Pulmonary artery endothelial cell (primary cell): ENCODE measurements at regions not wholly inside any gene's neighbourhood (a gene's known extent, or its start where the extent isn't known, plus 50 kb on each side); places are given as distances from the start of the nearest gene placed in this dataset.

Experiments
- DNase-seq: peaks from one replicate; pipeline ENCODE4 v3.0.0-alpha.2; 2011; ENCODE audit warnings: low read depth, low spot score

DNA sequence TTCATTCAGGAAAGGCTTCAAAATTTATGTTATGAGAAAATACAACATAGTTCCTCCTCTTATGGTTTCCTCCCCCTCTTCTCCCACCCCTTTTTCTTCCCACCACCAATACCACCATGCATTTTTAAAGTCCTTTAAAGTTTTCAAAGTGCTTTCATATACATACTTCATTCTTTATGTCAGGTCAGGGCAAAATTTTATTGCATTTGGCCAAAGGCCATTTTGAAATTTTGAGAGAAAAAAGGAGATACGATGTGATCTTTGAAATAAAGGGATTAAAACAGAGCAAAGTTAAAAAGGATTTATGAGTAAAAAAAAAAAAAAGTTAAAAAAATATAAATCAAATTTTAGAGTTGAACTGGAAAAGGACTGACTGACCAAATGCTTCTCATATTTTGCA, 792.5 kb upstream of the FANCL start:
- DNase-seq: no peak

DNA sequence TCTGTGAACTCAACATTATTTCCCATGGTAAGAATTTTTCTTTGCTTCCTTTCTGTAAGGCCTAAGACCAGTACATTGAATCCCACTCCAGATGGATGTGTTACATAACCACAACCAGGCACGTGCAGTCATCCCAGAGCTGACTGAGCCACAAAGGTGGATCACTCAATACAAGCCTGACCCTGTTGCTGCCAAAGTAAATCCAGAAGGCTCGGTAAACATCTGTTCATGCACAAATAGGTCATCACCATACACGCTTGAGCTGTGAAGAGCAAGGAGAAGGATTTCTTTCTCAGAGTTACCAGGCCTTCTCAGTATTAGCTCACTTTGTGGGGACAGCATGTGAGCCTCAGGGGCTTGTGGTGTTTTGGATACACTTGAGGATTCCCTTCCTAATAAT, 791.4 kb upstream of the FANCL start:
- no peak for DNase-seq

DNA sequence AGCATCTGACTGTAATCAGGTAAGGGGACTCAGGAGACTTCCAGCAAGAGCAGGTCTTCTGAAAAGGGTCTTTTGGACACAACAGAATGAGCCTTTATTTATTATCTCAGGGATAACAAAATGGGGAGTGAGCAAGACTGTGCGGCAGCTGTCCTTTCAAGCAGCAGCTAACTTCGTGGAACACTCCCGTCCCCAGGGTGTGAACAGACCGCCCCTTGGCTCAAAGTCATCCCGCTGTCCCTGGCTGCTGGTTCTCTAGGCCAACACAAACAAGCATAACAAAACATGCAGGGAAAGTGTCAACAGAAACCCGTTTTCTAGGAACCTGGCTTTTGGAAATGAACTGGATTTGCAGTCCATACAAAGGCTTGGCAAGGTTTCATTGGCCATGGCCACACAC, 787.9 kb upstream of the FANCL start:
- DNase-seq: no peak

DNA sequence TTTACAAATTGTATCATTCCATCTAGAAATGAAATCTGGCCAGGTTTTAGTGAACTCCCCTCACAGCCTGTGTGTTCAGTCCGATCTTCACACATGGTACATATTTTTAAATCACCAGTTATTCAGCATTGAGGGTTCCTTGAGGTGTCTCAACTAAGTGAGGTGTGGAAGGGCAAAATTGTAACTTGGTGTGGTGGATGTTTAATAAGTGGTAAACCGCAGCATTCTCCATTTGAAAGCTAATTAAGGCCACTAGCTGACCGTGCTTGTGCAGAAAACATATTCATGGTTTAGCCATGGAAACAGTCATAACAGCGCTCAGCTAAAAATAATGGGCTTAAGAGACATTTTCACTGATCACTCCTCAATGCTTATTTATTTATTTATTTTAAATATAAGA, 786.2 kb upstream of the FANCL start:
- no peak for DNase-seq

DNA sequence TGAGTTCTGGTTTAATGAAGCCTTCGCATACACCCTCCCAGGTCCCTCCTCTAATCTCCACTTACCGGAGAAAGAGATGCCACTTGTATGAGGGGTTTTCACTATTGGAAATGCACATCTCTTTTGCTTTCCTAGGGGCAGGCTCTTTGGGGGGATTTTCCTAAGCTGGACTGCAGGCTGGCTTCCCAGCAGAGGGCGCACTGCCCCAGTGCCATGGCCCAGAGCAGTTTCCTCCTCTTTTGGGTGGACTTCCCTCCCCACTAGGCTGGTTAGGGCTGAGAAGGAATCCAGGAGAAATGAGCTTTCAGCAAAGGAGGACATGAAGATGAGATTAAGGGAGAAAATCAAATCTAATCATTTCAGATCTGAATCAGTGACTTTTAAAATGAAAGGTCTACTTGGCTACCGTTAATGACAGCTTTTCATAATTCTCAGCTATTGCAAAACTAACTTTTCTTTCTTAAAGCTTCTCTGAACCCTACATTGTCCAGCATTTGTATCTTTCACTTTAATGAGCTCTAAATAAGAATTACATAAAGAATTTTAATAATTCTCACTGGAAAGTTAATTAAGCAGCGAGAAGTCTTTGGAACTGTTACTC, 784.1 kb upstream of the FANCL start:
- DNase-seq: no peak

DNA sequence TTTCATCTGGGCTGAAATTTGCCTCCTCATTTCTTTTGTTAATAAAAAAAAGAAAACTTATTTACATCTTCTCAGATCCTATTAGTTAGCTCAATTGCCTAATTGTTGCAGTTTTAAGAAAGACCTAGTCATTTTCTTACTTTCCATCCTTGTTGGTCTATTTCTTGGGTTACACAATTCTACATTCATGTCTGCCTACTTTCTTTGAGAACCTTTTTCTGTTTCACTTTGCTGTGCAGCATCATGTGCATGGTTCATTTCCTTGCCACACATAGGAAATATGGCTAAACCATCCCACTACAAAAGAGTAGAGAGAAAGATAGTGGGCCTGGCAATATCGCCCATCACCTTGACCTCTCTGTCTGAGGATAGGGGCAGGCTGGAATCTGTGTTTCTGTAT, 780.7 kb upstream of the FANCL start:
- DNase-seq: no peak

DNA sequence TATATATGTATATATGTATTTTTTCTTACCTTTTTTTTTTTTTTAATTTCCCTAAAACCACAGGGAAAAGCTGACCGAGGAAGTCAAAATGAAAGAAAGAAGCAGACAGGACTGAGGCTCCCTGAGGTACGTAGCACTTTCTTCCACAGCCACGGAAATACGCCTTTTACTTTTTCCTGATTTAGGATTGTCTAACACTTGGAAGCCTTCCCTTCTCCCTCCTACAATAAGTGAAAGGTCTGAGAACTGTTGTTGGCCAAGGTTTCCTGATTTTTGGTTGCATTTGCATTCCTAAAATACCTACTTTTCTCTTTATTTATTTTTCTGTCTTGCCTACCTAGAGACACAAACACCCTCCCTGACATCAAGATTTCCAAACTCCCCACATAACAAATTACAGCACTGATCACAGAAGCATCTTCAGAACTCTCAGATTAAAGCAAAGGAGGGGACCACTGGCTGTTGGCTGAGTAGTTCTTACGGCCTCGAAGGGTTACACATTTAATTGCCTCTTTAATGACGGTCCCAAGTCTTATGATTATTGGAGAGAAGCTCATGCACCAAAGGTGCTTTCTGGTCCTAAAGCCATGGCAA, 778.5 kb upstream of the FANCL start:
- no peak for DNase-seq

DNA sequence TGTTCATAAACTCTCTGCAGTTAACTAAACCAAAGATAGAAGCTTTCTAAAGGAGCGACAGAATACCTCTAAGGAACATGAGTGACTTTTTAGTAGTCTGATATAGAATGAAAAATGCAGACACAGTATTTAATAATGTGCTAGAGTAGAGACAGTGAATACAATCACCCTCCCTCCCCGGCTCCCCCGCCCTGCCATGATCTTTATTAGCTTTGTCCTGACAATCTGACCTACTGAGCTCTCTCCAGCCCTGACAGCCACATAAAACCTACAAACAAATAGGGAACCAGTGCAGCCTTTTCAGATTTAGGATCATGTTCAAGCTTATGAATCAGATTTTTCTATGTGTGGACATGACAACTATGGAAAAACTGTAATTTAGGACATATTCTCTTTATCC, 777.6 kb upstream of the FANCL start:
- DNase-seq: no peak

DNA sequence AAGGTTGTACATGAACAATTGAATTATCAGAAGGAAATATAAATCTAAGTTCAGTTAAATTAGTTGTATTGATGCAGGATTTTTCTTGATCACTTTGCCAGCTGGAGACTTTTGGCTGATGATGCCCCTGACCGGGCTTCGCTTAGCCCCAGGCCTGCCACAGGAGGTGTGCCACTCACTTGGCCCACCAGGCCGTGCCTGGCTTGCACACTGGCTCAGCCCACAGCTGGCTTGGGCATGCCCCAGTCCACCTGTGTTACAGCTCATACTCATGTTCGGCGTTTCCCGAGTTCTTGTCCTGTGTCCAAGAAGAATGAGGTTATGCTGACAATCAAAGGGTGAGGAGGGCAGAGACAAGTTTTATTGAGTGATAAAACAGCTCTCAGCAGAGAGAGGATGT, 773.9 kb upstream of the FANCL start:
- no peak for DNase-seq

DNA sequence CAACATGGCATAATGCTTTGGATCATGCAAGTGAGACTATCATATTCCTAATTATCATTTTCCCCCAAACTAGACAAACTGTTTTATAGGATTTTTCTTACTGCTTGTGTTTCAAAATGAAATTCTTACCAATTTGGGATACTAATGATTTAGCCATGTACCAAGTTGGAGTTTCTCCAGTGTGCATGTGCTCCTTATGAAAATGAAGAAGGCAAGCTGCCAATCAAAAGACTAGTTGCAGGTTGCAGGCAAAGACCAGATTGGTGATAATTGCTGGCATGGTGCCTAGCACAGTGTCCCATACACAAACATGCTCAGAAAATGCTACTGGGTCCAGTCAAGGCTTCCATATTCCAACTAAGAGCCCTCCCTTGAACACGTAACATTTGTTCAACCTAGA, 771.8 kb upstream of the FANCL start:
- no peak for DNase-seq

DNA sequence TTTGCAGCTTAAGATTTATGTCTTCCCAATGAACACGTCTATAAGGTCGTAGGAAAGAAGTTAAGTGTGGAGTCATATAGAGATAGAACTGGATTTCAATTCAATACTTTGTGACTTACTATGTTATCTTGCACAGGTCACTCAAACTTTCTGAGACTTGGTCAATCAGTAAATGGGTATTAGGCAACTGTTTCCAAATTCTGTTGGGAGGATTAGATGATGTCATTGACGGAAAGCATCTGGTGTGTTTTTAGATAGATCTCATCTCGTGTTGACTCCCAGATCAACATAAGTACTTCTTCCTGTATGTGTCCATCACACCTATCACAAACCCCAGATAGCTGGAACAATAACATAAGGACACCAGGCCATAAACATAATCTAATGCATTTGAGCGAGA, 771.1 kb upstream of the FANCL start:
- DNase-seq: no peak

DNA sequence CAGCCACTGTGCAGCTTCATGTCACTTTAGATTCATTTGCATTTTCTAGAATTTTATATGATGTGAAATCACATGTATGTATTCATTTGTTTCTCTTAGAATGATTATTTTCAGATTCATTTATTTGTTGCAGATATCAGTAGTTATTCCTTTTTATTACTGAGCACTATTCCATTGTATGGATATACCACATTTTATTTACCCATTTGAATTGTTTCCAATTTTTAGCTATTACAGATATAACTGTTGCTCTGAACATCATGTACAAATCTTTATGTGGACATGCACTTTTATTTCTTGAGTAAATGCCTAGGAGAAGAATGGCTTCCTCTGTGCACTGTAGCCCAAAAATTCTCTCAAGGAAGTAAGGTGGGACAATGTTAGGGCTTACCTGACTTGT, 767.8 kb upstream of the FANCL start:
- no peak for DNase-seq

DNA sequence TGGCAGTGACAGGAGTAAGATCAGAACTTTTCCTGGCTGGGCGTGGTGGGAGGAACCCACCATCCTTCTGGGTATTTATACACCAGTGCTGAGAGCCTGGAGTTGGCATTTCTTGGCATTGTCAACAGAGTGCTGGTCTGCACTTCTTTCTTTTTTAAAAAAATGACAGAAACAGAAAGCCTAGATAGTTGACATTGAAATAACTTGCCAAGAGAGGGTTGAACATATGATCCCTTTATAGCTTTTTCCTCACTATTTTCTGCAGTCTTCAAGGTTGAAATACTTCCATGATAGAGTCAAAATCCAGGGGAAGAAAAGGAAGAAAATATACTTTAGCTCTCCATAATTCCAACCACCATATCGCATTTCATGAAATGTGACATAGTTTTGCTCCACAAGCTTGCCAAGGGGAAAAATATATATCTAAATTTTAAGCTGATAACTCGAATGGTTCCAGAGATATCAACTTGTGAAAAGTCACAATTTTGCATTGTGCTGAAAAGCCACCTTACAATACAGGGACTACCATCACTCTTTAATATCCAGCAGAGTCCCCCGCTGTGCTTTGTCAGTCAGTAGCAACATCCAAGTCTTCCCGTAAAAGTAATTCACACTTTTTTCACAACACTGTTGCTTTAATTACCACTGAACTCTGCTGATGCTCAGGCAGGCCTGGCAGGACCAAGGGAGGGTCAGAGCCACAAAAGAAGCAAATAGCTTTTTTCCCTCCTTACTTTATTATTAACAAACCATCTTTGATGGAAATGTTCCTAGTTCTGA, 764.9 kb upstream of the FANCL start:
- DNase-seq: no peak

DNA sequence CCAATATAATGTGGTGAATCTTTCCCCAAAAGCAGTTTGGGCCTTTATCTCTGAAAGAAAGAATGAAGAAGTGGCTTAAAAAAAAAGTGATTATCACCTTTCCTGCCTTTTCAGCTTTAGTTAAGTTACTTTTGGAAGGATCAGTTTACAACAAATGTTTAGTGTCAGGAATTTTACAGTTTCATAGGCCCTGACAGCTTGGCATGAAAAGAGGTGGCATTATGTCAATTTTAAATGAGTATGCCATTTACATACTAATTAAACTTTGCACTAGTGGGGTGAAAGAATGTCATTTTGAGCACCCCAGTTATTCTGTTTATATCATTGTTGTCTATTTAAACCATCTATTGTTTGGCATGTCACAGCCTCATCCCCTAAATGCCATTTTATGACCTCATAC, 763.5 kb upstream of the FANCL start:
- DNase-seq: no peak

DNA sequence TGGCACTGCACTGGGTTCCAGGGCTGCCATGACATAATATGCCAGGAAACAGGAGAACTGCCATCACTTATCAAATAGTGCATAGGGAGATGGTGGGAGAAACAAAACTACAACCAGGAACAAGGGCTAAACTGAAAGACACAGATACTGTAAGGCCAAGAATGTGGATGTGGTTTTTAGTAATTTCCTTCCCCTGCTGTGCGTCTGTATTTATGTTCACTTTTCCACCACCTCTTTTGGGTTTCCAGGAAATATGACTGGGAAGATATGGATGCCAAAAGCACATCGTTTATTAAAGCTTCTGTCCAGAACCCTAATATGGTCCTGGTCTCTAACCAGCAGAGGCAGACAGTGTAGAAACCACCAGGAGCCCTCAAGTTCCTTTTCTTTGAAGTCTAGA, 759.7 kb upstream of the FANCL start:
- DNase-seq: no peak

DNA sequence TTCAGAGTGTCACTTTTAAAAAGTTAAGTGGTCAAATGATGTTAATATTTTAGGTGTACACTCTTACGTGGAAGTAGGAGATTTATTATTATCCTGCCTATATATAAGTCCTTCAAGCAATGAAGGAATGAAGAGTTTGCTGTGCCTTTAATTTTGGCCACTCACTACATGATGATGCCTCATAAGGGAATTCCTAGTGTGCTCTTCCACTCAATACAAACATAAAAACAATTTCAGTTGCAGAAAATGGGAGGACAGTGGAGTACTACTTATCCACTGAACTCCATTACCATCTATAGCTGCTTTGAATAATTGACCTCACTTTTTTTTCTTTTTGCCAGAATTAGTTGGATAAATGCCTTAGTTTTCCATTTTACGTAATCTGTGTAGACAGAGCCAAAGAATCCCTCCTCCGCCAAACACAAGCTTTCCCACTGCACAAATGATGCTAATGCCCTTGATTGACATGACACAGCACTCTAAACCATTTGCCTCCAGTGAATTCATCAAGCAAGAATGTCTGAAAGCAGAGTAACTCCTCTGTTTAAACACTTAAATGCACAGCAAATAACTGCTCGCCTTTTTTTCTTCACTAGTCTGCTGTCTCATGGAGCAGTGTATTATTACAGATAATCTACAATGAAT, 751.1 kb upstream of the FANCL start:
- DNase-seq: no peak

DNA sequence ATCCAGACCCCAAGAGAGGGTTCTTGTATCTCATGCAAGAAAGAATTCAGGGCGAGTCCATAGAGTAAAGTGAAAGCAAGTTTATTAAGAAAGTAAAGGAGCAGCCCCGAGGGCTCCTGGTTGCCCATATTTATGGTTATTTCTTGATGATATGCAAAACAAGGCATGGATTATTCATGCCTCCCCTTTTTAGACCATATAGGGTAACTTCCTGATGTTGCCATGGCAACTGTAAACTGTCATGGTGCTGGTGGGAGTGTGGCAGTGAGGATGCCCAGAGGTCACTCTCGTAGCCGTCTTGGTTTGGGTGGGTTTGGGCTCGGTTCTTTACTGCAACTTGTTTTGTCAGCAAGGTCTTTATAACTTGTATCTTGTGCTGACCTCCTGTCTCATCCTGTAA, 750.2 kb upstream of the FANCL start:
- no peak for DNase-seq

DNA sequence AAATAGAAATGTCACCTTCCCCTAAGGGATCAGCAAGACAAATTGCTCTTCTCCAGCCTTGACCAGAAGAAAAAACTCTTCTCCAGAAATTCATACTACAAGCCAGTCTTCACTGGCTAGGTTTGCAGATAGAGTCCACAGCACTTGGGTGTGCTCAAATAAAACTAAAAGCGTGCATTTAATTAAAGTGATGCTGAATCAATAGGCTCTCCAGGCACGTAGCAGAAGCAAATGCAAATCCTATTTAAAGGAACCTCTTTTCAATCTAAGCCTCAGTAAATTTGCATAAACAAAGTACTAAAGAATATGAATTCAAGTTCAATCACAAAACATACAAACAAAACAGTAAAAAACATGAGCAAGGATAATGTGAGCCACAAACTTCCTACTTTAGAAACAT, 744.4 kb upstream of the FANCL start:
- DNase-seq: no peak

DNA sequence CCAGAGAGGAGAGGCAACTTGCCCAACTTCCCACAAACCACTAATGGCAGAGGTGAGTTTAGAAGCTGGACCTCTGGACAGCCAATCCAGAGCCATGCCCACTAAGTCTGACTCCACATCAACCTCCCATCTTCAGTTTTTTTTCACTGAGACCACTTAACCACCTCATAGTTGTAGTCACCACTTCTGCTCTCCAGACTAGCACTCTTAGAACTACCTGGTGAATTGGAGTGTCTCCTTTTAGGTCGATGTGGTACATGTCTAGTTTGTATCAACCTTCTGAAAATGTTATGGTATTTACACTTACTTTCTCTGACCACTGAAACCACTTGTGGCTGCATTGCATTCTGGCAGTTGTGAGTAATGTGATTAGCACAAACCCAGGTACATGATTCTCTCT, 743.6 kb upstream of the FANCL start:
- no peak for DNase-seq

DNA sequence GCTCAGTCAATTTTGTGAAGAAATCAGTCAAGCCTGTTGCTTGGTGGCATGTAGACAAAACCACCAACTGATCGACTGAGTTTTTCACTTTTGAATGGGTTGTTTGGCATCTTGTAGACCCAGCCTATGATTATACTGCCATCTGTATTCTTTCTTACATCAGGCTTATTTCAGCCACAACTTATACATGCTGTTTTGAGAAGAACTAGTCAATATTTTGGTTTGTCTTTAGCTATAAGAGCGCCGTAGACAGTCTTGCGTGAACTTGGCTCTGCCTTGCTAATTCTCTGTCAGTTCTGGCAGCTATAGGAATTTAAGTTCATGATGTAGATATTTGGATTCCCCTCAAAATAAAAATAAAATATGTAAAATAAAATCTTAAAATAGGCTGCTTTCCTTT, 742.0 kb upstream of the FANCL start:
- no peak for DNase-seq

DNA sequence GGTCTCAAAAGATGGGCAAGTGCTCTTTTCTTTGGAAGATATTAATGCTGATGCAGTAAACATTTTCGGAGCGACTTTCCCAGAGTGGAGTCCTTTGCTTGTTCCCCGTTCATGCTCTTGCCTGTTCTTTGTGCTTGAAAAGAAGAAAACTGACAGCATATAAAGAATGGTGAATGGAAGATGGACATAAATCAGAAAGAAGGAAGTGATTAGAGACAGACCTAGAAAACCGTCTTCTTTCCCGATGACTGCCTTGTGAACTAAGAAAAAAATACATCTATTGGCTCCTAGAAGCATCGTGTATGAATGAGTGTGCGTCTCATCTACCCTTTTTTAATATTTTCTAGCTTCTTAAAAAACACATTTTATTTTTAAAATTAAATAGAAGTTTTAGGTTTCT, 740.1 kb upstream of the FANCL start:
- no peak for DNase-seq

DNA sequence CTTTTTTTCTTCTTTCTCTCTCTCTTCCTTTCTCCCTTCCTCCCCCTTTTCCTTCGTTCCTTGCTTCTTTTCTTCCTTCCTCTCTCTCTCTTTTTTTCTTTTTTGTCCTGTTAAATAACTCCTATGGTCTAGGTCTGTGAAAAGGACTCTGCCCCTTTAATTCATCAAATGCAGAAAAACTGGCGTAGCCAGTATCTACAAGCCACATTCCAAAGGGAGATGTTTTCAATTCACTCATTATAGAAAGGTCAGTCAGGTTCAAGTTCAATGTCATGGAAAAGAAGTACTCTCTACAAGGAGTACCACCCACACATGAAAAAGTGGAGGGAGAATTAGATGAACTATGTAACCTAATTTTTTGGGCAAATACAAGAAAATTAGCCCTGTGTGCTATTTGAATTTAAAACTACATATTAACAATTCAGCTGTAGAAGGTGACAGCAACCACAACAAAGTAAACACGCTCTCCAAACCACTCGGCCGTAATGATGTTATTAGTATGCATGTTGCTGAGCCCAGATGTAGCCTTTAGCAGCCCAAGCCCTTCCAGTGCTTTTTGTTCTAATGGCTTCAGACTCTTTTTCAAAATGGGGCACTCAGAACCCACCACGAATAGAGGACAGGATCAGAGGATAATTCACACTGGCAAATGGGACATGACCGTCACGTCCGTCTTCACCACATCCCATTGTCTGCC, 735.4 kb upstream of the FANCL start:
- DNase-seq: no peak
